Activated CD4-positive, alpha-beta T cell treated with anti-CD3 and anti-CD28 coated beads for 24 hours (primary cell): ENCODE measurements at regions not wholly inside any gene's neighbourhood (a gene's known extent, or its start where the extent isn't known, plus 50 kb on each side); places are given as distances from the start of the nearest gene placed in this dataset.

Source experiments
- DNase-seq, 2 donors: peaks; one replicate each; pipeline ENCODE4 v3.0.0-alpha.2; 2020; ENCODE audit warnings: low read depth in 2 of 2

DNA sequence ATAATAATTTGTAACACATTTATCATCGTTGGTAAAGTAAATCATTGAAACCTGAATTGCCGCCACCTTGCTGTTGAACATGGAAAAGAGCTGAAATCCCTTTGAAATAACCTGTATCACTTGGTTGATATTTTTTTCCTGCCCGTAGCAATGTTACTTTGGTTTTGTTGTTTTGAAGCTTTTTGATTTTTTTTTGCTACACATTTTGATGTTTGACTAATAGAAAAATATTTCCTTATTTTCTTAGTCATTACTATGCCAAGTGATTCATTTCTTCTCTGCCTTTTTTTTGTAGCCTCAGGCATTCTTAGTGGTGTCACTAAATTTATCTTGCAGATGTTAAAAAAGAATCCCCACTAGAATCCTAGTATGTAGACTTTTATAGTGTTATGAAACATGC, 235.1 kb upstream of the MEOX2 start:
- DNase-seq: no peak

DNA sequence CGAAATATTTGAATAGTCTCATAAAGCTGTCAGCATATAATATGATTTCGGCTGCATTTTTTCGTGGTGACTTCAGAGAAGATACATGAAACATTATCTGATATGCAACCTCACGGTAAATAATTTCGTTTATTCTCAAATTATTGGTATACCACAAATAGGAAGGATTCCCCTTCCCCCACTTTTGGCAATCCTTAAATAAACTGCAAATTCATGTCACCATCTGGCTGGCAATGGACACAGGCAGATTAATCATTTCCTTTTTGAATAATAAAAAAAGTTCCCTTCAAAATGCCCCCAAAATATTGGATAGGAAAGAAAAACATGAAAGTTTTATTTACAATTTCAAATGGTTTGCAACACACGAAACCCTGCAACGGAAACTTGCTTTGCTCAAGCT, 234.5 kb upstream of the MEOX2 start:
- no peak for DNase-seq

DNA sequence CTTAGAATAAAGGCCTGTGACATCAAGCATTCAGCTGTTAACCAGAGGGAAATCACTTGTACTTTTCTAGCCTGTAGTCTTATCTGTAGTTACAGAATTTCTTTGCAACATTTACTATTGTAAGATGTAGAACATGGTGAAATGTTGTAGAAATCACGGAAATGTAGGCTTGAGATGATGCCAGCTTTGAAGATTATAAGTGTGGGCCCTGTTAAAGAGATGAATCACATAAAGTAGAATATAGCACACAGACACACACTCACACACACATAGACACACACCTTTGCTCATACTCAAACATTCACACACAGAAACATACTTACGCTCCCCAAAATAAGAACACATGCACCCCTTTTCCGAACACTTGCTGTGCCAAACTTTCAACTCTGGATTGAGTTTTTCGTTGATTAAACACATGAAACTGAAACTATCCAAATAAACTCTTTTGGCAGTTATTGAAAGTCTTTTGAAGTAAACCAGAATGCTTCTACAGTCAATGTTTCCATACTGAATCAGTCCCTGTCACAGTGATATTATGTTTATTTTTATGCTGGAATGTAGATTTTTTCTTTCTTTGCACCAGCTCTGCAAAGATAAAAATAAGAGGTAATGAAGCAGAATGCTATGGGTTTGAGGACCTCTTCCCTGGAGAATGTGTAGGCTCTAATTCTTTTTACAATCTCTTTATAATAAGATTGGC, 230.3 kb upstream of the MEOX2 start:
- DNase-seq: no peak

DNA sequence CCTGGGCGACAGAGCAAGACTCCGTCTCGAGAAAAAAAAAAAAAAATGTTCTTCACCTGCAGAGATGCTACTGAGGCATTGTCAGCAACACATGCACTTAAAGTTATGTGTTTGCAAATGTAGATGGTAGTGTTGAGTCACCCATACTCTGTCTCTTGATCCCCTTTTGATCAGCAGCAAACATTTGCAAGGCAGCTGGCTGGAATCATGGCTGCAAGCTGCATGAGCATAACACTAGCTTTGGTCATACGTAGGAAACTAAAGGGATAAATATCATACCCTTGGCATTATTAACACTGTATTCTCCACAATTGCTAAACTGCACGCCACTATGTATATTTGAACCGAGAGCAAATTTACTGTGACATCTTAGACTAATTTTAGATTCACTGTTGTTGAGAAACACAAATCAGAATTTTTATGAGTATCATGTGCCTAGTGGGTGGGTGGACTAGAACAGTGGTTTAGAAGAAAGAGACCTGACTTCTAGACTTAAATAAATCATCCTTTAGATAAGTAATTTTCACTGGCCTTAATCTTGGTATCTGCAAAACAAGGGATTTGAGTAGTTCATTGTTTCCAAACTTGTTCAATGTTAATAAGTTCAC, 229.3 kb upstream of the MEOX2 start:
- no peak for DNase-seq

DNA sequence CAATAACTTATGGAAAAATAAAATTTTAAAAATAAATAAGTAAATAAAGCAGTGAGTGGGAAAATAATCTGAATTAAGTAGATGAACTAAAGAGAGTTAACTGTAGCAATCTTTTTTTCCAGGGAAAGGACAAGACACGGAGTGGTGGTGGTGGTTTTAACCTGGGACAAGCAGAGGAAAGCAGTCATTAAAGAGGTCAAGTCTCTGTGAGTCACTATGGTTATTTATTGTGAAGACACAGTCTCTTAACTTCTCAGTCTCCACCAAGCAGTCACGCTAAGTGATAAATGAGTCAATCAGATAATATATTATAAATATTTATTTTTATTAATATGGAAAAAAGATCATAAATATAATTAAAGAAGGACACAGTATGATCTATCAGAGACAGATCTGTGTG, 228.1 kb upstream of the MEOX2 start:
- no peak for DNase-seq

DNA sequence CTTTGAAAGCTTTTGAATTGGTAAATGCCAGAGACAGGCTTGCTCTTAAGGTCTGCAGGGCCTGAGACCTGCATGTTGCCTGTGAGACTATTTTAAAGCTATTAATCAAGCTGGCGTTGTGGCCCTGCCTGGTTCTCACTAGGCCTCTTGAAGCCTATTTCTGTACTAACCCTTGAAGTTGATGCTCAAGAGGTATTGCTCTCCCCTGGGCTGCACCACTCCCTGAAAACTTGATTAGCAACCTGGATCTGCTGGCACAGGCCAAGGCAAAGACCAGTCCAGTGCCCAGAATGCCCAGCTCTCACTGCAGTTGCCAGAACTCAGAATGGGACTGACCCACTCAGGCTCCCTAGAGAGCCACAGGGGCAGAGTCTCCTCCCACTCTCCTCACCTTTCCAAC, 220.0 kb upstream of the MEOX2 start:
- no peak for DNase-seq

DNA sequence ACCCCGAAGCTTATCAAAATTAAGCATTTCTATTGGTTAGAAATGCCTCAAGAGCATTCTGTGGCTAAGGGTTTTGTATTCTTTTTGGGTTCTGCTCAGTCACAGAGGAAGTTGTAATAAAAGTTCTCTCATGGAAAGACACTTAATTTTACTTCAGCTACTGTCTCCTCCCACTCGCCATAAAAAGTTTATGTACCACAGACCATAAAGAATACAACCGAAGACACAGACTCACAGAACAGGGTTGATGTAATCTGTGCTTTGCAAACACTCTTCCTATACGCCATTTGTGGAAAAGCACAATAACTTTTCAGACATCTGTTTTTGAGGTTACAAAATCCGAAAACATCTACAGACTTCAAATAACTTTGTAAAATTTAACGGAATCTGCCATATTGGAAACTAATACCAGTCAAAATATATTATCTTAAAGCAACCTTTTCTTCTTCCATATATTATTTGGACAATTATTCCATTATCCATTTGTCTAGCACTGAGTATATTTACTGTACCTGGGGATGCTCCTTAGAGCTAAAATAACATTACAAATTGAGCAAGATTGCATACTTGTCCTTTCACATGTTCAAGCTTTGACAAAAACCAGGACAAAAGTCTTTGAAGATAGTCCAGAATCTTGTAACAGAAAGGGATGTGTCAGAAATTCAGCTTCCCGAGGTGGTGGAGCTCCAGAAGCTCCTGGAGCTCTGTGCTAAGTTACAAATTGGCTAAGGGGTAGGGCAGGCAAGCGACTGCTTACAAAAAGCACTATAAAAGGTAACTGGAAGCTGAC, 219.0 kb upstream of the MEOX2 start:
- no peak for DNase-seq

DNA sequence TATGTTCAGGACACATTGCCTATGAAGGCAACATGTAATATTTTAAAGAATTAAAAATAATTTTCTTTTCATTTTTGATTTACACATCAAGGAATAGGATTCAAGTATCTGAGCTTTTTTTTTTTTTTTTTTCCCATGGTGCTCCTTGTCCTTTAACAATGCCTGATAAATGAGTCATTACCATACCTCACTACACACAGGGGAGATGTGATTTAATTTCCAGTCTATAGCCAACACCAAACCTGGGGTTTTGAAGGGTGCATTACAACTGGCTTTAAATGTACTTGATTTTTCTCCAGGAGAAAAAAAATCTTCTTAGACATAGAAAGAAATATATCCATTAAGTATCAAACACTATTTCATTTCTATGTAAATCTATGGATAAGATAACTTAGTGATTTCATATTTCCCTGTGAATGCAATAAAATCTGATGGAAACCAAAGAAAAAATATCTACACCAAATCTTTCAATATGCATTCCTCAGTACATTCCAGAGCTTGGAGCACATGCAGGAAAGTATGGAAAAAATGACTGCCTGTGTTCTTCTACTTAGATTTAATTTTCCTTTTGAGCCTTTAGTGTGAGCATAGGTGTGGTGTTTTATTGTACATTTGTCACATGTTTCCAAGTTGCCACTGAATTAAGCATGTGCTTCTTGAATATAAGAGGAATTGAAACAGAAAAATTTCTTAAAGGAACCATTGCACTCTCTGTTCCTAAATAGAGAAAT, 204.8 kb upstream of the MEOX2 start:
- DNase-seq: no peak

DNA sequence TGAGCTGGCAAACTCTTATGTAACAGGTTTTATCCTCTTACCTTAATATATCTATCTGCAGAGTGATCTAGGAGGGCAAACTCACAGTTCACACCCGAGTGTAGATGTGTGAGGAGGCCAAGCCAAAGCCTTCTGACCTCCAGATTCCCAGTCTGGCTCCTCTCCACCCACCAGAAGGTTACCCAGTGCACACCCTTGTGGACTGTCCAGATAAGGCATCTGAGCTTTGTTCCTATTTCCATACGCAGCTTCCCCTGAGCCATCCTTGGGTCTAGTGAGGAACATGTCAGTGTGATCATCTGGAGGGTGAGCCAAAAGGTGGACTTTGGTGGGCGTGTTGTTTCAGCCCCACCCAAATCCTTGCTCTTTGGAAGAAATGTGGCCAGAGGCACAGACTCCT, 203.0 kb upstream of the MEOX2 start:
- no peak for DNase-seq

DNA sequence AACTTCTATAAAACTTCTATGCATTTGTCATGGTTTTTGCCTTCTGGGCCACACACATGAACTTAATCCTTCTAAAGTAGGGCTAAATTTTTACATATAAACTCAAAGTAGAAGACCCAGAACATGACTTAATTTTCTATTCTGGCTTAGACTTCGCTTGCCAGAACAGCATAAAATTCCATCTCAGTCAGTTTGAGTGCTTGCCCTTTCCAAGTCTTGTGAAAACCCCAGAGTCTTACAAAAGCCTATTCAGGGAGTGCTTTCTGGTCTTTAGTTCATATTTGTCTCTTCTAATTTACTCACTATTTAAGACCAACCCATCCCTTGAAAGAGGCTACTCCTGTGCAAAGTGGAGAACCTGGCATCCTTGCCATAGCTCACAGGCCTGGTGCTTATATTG, 201.6 kb upstream of the MEOX2 start:
- no peak for DNase-seq

DNA sequence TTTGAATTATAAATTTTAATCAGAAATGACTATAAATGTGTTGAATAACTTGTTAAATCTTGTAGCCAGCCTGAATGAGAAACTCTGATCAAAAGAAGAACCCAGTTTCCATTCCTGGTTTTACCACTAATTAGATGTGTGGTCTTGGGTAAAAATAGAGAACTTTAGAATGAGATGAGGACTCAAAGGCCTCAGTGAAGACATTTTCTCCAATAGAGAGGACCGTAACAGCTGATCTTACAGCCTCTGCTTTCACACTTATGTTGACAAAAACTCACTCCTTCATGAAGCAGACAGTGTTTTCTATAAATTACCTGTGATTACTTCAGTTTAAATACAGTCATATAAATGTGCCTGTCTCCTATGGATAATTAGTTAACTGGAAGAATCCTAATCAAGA, 200.1 kb upstream of the MEOX2 start:
- DNase-seq: no peak

DNA sequence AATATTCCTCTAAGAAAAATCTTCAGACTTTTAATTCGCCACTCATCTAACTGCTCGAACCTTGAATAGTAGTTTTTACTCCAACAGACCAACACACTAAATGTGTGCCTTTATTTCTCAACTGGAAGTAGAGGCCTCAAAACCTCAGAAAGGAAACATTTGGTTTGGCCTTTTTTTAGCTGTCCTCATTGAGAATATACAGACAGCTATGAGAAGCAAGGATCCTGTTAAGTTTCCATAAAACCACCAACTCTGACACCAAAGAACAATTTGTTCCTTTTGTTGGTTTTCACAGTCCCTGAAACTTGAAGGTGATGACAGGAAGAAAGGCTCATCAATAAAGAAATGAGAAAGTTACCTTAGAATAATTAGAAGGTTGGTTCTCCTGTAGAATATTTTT, 199.2 kb upstream of the MEOX2 start:
- no peak for DNase-seq

DNA sequence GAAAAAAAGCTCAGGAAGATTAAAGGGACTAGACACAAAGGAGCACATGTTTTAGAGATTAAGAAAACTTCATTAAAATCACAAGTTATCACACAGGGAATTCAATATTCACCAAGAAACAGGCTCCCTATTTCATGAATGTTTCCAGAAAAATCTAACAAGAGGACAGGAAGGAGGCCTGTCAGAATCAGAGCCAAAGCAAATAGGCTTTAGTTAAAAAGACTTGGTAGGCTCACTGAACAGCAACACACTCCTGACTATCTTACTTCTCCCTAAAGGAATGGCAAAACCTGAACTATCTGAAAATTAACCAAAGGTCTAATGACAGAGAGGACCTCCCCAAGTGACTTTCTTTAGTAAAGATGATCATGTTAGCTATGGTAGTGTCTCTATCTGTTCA, 188.3 kb upstream of the MEOX2 start:
- DNase-seq: no peak

DNA sequence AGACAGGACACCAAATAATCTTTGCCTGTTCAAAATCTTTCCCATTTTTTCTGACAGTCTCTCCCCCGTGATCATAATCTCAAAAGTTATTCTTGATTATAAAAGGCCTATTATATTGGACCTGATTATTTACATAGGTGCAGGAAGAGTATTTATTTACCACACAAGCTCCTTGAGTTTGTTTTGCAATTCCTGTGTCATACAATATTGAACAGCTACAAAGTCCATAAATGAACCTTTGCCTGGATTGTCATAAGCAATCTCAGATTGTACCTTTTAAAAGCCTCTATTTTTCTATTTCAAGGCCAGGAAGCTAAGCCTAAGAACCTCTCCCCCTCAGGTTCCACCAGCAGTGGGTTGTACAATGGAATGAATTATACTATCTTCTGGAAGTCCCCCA, 183.9 kb upstream of the MEOX2 start:
- DNase-seq: no peak

DNA sequence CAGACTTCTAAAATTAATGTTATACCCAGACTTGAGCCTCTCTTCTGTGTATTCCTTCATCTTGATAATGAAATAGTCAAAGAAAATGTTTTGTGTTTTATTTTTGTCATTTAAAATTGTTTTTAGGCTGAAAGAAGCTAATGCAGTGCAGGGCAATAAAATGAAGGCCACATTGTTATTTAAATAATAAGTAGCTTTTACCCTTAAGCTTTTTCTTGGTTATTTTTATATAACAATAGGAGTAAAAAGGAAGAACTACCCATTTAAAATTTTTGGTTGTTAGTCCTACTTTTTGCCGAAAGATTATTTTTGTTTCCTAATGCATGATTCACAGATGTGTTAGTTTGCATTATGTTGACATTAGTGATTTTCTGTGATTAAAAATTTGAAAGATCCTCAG, 181.0 kb upstream of the MEOX2 start:
- DNase-seq: no peak

DNA sequence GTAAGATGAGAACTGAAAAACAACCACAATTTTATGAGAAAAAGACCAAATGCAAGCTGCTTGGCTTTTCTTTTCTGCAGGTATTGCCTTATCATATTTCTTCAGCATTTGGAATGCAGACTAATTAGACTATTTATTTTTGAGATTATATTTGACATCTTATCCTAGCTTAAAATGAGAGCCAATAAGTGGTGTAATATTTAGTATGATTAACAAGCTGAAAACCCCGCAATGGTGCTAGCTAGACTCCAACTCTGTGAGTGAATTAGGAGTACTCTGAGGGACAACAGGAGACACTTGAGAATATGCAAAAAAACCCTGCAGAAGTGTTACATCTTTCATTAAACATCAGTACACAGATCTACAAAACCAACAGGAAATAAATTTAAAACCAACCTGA, 180.3 kb upstream of the MEOX2 start:
- no peak for DNase-seq

DNA sequence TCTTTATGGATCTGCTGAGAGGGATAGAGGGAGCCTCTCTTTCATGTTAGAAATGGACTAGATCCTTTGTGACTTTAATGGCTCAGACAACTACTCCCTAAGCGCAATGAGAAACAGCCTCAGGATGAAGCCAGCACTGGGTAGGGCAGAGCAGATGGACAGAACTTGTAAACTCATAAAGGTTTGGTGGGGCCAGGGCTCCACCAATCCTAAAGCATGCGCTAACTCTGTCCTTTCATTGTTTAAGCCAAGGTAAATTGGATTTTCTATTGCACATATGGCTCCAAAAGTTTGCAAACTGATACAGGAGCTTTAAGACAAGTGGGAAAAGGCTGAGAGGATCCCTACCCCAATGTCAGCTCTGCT, 178.1 kb upstream of the MEOX2 start:
- no peak for DNase-seq

DNA sequence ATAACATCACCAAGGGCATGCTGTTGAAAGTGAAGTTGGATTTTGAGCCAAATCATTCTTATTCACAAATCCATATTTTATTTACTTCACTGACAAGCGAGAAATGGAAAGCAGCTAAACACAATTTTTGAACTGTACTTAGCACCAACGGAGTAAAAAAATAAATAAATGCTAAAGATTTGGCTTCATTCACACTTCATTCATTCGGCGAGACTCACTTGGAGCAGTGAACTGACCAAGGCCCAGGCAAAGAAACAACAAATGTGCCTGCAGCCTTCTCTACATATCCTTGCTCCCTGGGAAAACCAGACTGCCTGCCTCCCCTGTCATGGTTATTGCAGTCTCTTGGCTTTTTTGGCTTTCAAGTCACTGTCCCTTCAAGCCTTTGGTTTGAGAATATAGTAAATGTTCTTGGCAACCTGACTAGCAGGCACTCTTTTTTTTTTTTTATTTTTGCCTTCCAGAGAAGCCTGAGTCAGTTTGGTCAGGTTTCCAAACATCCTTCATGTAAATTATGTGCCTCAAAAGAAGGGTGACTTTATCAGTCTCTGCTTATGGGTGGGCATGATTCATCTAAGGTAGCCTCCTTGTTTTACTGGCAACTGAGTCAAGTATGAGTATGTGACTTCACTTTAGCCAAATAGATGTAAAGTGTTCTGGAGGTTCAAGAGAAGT, 177.6 kb upstream of the MEOX2 start:
- DNase-seq: no peak

DNA sequence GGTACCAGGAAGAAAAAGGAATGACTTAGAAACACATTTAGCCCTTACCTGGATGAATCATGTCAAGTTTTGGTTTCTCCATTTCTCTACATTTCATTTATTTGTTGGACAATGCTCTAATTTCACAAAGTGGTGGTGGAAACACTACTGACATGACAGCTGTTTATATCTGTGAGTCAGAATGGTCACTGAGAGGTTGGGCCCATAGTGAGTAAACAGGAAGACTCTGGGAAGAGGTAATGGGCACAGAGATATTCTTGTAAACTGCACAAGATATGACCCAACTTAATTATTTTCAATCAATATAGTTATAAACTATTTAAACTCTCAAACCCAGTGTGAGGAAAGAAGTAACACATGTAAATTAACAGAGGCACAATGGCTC, 176.3 kb upstream of the MEOX2 start:
- DNase-seq: no peak

DNA sequence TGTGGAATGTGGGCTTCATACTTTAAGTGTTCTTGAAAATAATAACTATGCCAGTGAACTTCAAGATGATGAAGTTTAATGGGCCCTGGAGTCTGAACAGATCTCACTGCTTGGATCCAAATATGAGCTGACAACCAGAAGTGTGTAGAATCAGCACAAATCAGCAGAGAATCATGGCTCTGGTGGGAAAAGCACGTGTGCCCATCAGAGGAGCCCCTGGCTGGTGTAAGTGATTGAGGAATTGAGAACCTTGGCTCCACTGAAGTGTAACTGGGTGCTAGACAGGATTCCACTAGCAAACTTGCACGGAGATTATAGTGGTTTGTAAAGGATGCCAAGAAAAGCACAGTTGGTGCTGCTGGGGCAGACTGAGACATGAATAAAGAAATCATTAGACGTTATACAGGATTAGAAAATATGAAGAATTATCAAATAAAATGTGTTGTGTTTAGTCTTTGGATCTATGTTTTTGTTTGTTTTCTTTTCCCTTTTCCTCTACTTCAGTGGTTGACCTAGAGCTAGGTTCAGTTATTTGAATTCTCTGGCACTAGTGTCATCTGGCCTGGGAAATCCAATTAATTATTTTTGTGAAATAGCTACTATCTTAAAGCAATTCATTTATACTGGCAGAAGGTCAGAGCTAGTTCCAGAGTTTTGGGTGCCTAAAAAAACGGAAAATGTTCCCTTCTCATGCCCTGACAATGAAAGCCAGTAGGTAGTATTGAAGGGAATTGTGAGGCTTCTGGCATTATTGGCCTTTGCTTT, 175.7 kb upstream of the MEOX2 start:
- DNase-seq: no peak

DNA sequence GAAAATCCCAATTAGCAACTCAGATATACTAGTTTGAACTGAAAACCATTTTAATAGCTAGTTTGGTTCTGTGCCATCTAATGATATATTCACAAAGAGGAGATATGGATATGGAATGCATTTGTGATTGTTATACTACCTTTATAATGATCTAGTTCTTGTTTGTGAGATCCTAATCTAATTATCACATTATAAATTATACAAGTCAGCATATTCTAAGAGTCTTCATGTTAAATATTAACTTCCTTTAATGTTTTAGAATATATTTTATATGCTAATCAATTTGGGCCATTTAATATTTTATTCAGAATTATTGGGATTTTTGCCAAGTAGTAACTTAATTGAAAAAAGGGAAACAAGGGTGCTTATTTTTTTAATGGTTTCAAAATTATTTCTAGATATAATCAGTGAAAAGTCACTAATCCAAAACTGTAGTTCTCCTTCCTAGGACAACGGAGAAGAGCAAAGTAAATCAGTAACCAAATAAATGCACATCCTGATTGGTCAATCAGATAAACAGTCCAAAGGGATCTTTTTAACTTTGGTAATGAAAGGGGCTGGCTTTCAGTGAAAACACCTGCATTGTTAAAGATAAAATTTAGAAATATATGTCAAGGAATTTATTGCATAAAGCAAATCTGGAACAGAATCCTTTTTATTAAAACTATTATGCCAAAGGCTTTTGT, 173.9 kb upstream of the MEOX2 start:
- no peak for DNase-seq
